Liver (tissue), 8 donors: ENCODE measurements at regions not wholly inside any gene's neighbourhood (a gene's known extent, or its start where the extent isn't known, plus 50 kb on each side); places are given as distances from the start of the nearest gene placed in this dataset.
A peak's percentile ranks its signal among the peaks of the same experiment; 100 is the strongest.

Source experiments
- DNase-seq: peaks from one replicate; pipeline ENCODE4 v3.0.0-alpha.2; 2017; ENCODE audit warnings: low spot score
- H3K27ac ChIP-seq, 2 donors: one replicate each; pipeline ENCODE4 v1.7.0; 2013; ENCODE audit warnings: inconsistent platforms in 2 of 2, low read length in 2 of 2, control low read depth in 1 of 2, low read depth in 1 of 2, mild to moderate bottlenecking in 1 of 2
- H3K27me3 ChIP-seq, 4 donors: one replicate each; pipeline versions ENCODE4 v1.6.1 to v1.7.0; 2013; ENCODE audit warnings: low read length in 3 of 4, inconsistent platforms in 1 of 4, mild to moderate bottlenecking in 1 of 4, moderate library complexity in 1 of 4; ENCODE audit not compliant: control insufficient read depth in 4 of 4, insufficient read depth in 4 of 4
- H3K36me3 ChIP-seq, 4 donors: one replicate each; pipeline versions ENCODE4 v1.6.1 to v1.7.0; 2013; ENCODE audit warnings: low read length in 3 of 4, mild to moderate bottlenecking in 3 of 4, low read depth in 1 of 4, moderate library complexity in 1 of 4; ENCODE audit not compliant: control insufficient read depth in 4 of 4, insufficient read depth in 3 of 4
- H3K4me1 ChIP-seq, 4 donors: one replicate each; pipeline versions ENCODE4 v1.6.1 to v1.7.0; 2013; ENCODE audit warnings: low read length in 3 of 4, mild to moderate bottlenecking in 3 of 4, moderate library complexity in 1 of 4; ENCODE audit not compliant: control insufficient read depth in 4 of 4, insufficient read depth in 4 of 4
- H3K4me3 ChIP-seq, 3 donors: one replicate each; pipeline versions ENCODE4 v1.6.1 to v1.7.0; 2013; ENCODE audit warnings: low read length in 3 of 3, control low read depth in 1 of 3, low read depth in 1 of 3, mild to moderate bottlenecking in 1 of 3
- H3K9ac ChIP-seq, 2 donors: one replicate each; pipeline ENCODE4 v1.7.0; 2013; ENCODE audit warnings: low read length in 2 of 2, mild to moderate bottlenecking in 2 of 2, moderate library complexity in 2 of 2, control low read depth in 1 of 2, low read depth in 1 of 2
- H3K9me3 ChIP-seq, 4 donors: one replicate each; pipeline versions ENCODE4 v1.6.1 to v1.7.0; 2013; ENCODE audit warnings: low read length in 3 of 4; ENCODE audit not compliant: control insufficient read depth in 4 of 4
- ATF3 ChIP-seq: IDR thresholded peaks from 2 replicates; pipeline ENCODE4 v1.6.1; 2016; ENCODE audit warnings: antibody characterized with exemption
- CTCF ChIP-seq: fragments of 150-350 bp; IDR thresholded peaks from 2 replicates; pipeline ENCODE4 v1.5.1; 2017; ENCODE audit warnings: improper control_type of control experiment, low read depth, low read length; ENCODE audit not compliant: missing input control
- EGR1 ChIP-seq, 2 donors: IDR thresholded peaks; 2 replicates each; pipeline ENCODE4 v1.6.1; 2016 to 2018; ENCODE audit warnings: antibody characterized with exemption in 2 of 2, low read depth in 2 of 2
- FOXA1 ChIP-seq: IDR thresholded peaks from 2 replicates; pipeline ENCODE4 v1.6.1; 2016; ENCODE audit warnings: antibody characterized with exemption
- FOXA2 ChIP-seq: IDR thresholded peaks from 2 replicates; pipeline ENCODE4 v1.6.1; 2016; ENCODE audit warnings: antibody characterized with exemption
- GABPA ChIP-seq, 2 donors: IDR thresholded peaks in 1 of 2; conservative IDR thresholded peaks in 1 of 2; 2 replicates each; pipeline ENCODE4 v1.6.1; 2016; ENCODE audit warnings: antibody characterized with exemption in 2 of 2, mild to moderate bottlenecking in 1 of 2, moderate library complexity in 1 of 2
- HNF4A ChIP-seq, 2 donors: conservative IDR thresholded peaks; 2 replicates each; pipeline ENCODE4 v1.6.1; 2016; ENCODE audit warnings: antibody characterized with exemption in 2 of 2, mild to moderate bottlenecking in 2 of 2
- HNF4G ChIP-seq: IDR thresholded peaks from 2 replicates; pipeline ENCODE4 v1.6.1; 2016; ENCODE audit warnings: antibody characterized with exemption
- MAX ChIP-seq: IDR thresholded peaks from 2 replicates; pipeline ENCODE4 v1.6.1; 2016; ENCODE audit warnings: antibody characterized with exemption
- NR2F2 ChIP-seq: IDR thresholded peaks from 2 replicates; pipeline ENCODE4 v1.6.1; 2016; ENCODE audit warnings: antibody characterized with exemption
- RAD21 ChIP-seq, 2 donors: IDR thresholded peaks; 2 replicates each; pipeline ENCODE4 v1.6.1; 2016; ENCODE audit warnings: antibody characterized with exemption in 2 of 2, mild to moderate bottlenecking in 2 of 2
- REST ChIP-seq: IDR thresholded peaks from 2 replicates; pipeline ENCODE4 v1.6.1; 2016; ENCODE audit warnings: antibody characterized with exemption, mild to moderate bottlenecking
- RXRA ChIP-seq, 2 donors: IDR thresholded peaks; 2 replicates each; pipeline ENCODE4 v1.6.1; 2017 to 2018; ENCODE audit warnings: antibody characterized with exemption in 2 of 2, mild to moderate bottlenecking in 1 of 2
- SP1 ChIP-seq: IDR thresholded peaks from 2 replicates; pipeline ENCODE4 v1.6.1; 2018; ENCODE audit warnings: antibody characterized with exemption, mild to moderate bottlenecking
- TAF1 ChIP-seq: conservative IDR thresholded peaks from 2 replicates; pipeline ENCODE4 v1.6.1; 2016; ENCODE audit warnings: antibody characterized with exemption, mild to moderate bottlenecking
- YY1 ChIP-seq: IDR thresholded peaks from 2 replicates; pipeline ENCODE4 v1.6.1; 2016; ENCODE audit warnings: antibody characterized with exemption, mild to moderate bottlenecking
- ZBTB33 ChIP-seq: IDR thresholded peaks from 2 replicates; pipeline ENCODE4 v1.6.1; 2016; ENCODE audit warnings: antibody characterized with exemption
- WGBS: extraction: QIAGEN DNeasy Blood & Tissue Kit; methylation state at CpG from one replicate; pipeline ENCODE4 v1.1.7; 2013; 5-methylcytosine and 5-hydroxymethylcytosine counted together
- donor health status: healthy.
- donor health status: healthy.
- donor health status: healthy.
- donor health status: healthy.
- donor health status: healthy.

- Histone ChIP-seq H3K27ac (no peak overlapping the region), H3K4me1 (peaks cover 2 to 17% (median 7%) of the 10 kb centered on the region in 4 donors), H3K9me3 (no peaks in the 10 kb centered on the region), H3K9ac (no peak overlapping the region), H3K27me3 (no peaks in the 10 kb centered on the region), H3K36me3 (no peaks in the 10 kb centered on the region), H3K4me3 (no peak overlapping the region)
- WGBS, result 96% methylated on average over 5 of the region's 5 CpGs
- DNase-seq, result no peak
- TF ChIP-seq EGR1 (IDR thresholded peaks at IDR 0.05; ENCODE audit: low read depth in 2 of 2) (no peak), HNF4G (no peak), NR2F2 (no peak), FOXA1 (no peak), SP1 (no peak), MAX (no peak), REST (no peak), HNF4A (conservative IDR thresholded peaks at IDR 0.05) (no peak), ZBTB33 (no peak), TAF1 (no peak), FOXA2 (no peak), RAD21 (IDR thresholded peaks at IDR 0.05) (no peak), RXRA (IDR thresholded peaks at IDR 0.05) (no peak), ATF3 (no peak)
Measured at GRCh38 chr13:44273216-44273615, 100.4 kb upstream of the SERP2 start.

- no peaks in the 10 kb centered on the region for H3K36me3 ChIP-seq
- H3K27me3 ChIP-seq, result no peaks in the 10 kb centered on the region
- H3K27ac ChIP-seq, result peak overlapping the region; percentile 68 to 70
- no peaks in the 10 kb centered on the region for H3K9me3 ChIP-seq
- peaks cover 4 to 23% (median 10%) of the 10 kb centered on the region in 4 donors for H3K4me1 ChIP-seq
- no peak for DNase-seq
- peak overlapping the region in 2 of 3 donors; percentile 30 to 40 for H3K4me3 ChIP-seq
- peak overlapping the region in 1 of 2 donors; percentile 80 for H3K9ac ChIP-seq
- 39% methylated on average over 6 of the region's 6 CpGs for WGBS
- TF ChIP-seq SP1, result peak; percentile 77
- TF ChIP-seq GABPA (IDR thresholded peaks at IDR 0.05 in 1 of 2, conservative IDR thresholded peaks at IDR 0.05 in 1 of 2), result no peak
- no peak for TF ChIP-seq HNF4G
- peak; percentile 67 for TF ChIP-seq REST
- peak; percentile 18 to 42 for TF ChIP-seq RAD21 (IDR thresholded peaks at IDR 0.05)
- TF ChIP-seq NR2F2, result no peak
- no peak for TF ChIP-seq FOXA1
- no peak for TF ChIP-seq CTCF
- no peak for TF ChIP-seq FOXA2
- no peak for TF ChIP-seq EGR1 (IDR thresholded peaks at IDR 0.05; ENCODE audit: low read depth in 2 of 2)
- TF ChIP-seq HNF4A (conservative IDR thresholded peaks at IDR 0.05), result peak in 1 of 2 donors; percentile 40
- no peak for TF ChIP-seq ZBTB33
- peak; percentile 98 for TF ChIP-seq YY1
- no peak for TF ChIP-seq TAF1
Measured at GRCh38 chr13:44273991-44274770, 99.4 kb upstream of the SERP2 start.
